DMS153 treated with DMSO at 0.1 percent for 48 hours (cell line): ENCODE measurements at regions not wholly inside any gene's neighbourhood (a gene's known extent, or its start where the extent isn't known, plus 50 kb on each side); places are given as distances from the start of the nearest gene placed in this dataset.

Source experiments
- DNase-seq: peaks from one replicate; lab custom pipeline; 2025; ENCODE audit not compliant: unreplicated experiment; lab: John Stamatoyannopoulos, UW

DNA sequence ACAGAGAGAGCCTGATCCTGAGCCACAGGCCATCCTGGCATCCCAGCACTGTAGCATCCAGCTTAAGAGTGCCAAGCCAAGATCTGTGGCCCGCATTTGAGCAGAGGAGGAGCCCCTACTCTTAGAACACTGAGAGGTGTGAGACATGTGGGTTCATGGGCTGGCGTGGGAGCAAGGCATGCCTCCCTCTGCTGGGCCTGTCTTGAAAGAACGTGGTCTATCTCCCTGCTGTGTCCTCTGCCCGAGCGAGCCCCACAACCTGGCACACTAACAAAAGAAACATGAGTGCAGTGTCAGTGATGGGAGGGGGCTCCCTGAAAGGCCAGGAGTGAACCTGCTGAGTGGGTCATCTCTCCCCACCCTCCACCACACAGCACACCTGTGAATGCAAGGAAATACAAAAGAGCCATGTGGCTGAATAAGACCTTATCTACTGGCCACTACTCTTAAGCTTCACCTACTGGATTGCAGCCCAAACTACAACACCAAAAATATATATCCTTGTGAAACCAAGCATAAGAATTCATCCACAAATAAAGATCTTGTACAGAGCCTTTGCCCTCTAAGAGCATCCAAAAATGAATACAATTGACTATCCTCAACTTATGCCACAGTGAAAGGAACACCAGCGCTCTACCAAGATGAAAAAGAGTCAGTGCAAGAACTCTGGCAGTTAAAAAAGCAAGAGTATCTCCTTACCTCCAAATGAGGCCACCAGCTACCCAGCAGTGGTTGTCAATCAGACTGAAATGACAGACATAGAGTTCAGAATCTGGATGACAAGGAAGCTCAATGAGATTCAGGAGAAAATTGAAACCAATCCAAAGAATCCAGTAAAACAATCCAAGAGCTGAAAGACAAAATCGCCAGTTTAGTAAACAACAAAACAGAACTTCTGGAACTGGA, 259.4 kb upstream of the DAB1 start:
- DNase-seq: no peak

DNA sequence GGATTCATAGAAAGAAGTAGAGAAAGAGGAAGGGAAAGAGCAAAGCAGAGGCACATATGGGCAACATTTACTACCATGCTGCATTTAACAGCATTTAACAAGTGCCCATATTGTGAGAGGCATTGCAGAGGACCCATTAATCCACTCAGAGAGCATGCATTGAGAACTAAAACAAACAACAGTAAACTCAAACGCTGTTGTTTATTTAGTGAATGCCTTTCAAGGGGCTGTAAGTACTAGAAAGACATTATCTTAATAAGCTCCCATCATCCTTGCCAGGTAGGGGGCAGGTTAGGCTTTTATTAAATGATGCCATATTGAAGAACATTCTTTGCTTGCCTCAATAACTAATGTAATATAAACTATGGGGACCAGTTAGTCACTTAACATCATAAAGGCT, 254.3 kb upstream of the DAB1 start:
- peak; percentile 69 for DNase-seq

DNA sequence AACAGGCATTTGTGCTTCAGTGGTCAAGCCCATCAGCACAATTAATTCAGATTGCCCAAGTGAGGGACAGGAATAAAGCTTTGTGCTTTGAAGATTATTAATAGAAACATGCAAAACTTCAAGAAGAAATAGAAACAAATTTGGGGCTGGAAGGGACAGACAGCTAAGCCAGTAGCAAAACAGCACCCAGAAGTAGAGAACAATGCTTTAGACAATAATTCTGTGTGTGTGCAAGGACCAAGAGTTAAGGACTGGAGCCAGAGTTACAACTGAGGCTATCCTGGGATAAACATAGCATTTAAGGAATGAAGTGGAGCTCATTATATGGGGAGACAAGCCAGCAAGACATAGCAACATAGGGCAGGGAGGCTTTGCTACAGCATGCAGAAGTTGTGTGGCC, 251.9 kb upstream of the DAB1 start:
- no peak for DNase-seq

DNA sequence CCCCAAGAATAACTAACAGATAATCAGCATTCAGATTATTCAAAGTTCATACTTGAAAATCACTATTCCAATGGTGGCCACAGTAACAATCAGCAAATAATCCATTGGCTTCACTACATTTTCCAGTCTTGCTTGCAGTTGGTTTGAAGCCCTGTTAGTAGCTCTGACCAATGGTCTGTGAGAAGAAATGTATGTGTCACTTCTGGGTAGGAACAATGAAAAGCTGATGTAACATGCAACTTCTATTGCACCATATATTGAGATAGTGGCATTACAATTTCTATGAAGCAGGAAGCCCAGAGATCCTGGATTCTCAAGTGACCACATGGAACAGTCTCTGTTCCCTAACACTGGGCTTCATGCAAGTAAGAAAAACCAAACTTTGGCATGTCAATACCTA, 250.9 kb upstream of the DAB1 start:
- DNase-seq: no peak

DNA sequence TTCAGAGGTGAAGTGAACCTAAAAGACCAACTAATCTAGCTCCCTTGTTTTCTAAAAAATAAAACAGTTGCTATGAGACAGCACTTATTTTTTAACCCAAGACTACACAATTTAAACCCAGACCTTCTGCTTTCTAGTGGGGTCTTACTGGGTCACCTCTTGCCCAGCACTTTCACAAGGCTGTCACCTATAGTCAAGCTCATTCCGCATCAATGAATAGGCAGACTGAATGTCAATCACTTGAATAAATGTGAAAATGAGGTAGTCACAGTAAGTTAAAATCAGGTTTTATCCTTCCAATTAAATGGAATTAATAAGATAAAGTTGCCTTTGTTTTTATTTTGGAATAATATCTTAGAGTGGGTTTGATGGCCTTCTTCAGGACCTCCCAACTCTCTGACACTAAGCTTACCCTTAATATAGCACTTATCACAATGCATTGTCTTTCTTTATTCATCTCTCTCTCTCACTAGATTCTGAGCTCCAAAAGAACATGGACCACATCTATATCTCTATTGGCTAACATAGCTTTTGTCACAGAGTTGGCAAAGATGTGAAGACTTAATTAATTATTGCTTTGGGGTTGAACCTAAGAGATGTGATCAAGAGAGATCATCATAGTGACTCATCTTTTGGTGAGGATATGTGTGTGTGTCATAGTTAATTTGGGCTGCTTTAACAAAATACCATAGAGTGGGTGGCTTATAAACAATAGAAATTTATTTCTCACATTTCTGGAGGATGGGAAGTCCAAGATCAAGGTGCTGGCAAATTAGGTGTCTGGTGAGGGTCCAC, 248.7 kb upstream of the DAB1 start:
- no peak for DNase-seq

DNA sequence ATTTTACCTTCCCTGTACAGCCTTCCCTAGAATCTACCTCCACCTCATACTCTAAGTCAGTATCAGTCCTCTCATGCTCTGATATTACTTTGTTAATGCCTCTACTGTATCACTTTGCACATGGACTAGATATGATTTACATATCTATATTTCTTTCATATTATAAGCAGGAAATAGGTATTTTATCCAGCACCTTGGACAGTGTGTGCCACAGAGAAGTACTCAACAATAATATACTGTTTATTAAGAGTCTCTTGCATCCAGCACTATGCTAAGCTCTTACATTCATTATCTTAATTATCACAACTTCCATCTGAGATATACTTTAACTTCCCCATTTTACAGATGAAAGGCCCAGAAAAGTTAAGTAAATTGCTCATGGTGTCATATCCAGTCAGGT, 247.9 kb upstream of the DAB1 start:
- no peak for DNase-seq

DNA sequence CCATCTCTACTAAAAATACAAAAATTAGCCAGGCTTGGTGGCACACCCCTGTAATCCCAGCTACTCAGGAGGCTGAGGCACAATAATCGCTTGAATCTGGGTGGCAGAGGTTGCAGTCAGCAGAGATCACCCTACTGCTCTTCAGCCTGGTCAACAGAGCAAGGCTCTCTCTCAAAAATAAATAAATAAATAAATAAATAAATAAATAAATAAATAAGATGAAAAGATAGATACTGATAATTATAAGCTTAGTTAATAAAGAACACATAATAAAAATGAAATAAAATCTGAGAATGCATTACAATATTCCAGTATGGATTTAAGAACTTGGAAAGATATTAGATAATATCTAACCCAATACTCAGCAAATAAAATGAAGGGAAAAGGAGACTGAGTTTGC, 235.9 kb upstream of the DAB1 start:
- DNase-seq: no peak

DNA sequence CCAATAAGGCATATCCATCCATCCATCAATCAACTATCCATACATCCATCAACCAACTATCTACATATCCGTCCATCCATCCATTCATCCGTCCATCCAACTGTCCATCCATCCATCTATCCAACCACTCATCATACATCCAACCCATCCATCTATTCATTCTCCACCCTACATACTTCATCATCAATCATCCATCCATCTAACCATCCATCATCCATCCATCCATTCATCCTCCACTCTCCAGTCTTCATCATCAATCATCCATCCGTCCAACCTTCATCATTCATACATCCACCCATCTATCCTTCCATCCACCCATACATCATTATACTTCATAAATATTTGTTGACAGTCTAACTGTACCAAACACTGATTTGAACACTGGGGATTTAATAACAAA, 231.3 kb upstream of the DAB1 start:
- no peak for DNase-seq

DNA sequence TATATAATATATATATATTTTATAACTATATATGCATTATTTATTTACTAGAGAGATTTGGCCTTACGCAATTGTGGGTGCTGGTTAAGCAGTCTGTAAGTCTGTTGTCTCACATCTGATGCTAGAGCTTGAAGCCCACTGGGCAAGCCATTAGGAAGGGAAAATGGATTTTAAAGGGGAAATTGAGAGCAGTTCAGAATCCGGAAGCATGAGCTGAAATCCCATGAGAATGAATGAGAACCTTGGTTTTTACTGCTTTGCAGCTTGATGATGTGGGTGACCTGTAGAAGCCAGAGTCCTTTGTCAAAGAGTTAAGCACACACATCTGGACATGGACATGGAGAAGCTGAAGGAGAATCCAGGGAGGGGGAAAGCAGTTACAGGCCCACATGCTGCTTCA, 220.8 kb upstream of the DAB1 start:
- no peak for DNase-seq

DNA sequence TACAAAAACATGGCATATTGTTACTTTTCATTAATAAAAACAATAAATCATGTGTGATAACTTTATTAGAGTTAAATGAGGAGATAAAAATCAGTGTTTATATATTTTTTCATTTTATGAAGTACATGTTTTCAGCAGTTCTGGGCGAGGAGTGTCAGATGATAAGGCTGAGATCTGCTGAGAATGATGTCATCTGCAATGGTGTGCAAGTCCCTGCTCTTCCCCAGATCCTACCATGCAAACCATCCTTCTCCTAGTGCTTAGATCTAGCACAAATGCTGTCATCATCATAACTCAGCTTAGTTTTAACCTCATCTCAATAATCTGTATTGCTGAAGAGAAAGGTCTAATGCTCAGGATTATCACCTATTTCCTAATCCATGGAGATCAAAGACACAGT, 214.4 kb upstream of the DAB1 start:
- no peak for DNase-seq

DNA sequence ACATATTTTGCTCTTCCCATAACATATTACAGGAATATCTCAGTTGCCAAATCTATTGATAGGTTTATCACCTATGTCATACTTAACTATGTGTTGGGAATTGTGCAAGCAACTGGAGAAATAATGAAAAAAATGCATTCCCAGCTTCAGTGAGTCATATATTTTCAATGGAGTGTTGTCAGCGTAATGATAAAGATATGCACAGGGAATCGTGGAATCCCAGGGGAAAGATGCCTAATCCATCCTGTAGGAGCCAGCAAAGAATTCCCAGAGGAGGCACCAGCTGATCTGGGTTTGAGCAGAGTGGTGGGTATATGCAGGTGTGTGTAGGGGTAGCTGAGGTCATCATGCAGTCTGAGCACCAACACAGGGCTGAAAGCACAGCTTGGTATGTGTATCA, 213.3 kb upstream of the DAB1 start:
- no peak for DNase-seq

DNA sequence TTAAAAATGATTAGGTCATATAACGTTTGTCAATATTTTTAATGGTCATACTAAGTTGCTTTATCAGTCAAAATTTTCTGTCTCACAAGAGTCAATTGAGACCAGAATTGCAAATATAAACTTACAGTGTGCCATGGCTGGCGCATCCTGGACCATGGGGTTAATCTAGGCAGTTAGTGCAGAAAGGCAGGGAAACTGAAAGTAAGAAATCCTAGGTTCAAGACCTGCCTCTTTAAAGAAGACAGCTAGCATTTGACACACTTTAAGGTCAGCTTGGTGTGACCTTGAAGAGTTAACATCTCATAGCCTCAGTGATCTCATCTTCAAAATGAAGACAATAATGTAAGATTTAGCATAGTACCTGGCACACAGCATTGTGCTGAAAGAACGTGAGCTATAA, 210.0 kb upstream of the DAB1 start:
- no peak for DNase-seq

DNA sequence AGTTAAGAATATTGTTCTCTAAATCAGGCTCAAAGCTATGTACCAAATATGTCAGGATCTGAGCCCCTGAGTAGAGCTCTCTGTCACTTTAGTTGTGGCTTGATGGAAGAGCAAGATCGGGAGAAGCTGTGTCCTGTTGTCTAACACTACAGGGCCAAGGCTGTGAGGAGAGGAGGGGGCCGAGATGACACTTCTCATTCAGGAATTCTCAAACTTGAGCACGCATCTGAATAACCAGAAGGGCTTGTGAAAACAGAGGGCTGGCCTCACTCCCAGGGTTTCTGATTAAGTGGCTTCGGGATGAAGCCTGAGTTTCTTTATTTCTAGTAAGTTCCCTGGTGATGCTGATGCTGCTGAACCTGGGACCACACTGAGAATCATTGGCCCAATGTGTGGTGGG, 209.2 kb upstream of the DAB1 start:
- no peak for DNase-seq

DNA sequence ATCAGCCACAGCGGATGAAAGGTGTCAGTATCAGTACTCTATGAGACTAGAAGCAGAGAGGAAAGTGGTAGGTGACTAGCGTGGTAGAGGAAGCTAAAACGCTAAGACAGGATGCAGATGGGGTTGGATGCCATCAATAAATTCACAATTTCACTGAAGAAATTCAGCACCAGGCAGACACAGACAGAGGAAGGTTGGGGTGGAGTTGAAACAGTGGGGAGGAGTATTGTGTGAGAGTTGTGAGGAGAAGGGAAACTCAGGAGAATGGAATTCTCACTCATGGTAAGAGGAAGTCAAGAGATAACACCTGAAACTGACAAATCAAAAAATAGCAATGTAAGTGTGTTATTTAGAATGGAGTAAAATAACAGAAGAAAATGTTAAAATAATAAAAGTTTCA, 208.5 kb upstream of the DAB1 start:
- DNase-seq: no peak

DNA sequence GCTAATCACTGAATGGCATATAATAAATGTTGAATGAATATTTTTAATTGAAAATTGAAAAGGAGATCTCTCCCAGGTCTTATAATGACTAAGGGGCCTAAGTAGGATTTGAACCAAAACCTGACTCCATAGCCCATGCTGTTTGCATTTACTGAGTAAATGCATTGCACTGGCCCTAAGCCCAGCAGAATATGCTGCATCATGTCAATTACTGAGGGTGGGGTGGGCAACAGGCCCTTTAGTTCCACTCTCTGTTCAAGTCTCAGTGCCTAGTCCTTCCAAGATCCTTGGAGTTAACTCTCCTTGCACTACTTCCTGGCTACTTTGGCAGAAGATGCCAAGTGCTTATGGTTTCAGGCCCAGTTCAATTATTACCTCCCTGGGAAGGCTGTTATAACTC, 203.8 kb upstream of the DAB1 start:
- no peak for DNase-seq

DNA sequence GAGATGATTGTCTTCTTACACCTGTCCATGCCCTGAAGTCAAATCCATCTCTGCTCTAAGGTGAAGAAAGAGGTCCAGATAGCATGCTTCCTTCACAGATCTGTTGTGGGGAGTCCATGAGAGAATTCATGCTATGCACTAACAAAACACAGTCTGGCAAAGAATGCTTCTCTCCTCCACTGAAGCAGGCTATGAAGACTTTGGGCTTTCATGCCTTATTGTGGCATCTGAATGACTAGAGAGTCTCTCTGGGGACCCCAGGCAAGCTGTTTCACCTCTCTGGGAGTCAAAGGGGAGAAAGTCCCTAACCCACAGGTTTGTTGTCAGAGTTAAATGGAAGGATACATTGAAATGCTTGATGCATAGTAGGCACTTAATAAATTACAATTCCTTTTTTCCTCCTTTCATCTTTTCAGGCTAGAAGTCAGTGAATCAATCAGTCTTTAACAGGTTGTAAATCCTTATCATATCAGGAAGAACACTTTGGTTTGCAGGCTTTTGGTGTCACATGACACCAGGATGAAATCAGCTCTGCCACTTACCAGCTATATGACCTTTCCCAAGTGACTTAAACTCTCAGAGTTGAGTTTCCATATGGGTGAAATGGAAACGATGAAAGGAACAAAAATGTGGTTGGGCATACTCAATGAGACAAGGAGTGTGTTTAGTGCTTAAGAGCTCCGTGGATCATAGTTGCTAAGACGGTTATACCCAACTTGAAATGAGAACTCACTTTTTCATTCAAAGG, 200.1 kb upstream of the DAB1 start:
- DNase-seq: no peak

DNA sequence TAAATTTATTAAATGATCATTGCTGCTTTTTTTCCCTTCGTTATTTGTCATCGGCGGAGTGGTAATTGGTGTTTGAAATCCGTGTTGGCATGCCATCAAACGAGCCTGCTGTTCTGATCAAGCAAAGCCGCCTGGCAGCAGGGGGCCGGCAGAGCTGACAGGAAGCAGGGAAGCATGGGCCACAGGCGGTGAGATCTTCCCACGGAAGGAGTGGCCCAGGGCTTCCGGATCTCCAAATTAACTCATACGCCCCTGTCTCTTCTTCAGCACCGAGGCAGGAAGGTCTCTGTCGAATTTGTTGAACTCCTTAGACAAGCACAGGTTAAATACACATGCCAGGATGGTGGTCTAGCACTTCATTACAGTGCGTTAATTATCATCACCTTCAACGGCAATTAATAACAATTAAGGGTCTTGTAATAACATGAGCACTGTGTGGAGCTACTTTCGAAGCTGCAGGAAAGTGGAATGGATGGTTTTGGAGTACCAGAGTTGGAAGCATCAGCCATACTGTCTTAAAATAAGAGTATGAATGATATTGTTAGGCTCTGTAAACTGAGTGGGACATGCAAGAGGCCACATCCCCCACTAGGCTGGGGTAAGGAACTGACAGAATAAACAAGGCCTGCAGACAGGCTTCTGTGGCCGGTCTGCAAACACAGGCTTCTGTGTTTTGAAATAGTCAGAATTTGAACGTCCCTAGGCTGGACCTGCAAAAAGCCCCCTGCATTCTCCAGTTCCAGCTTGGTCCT, 199.4 kb upstream of the DAB1 start:
- DNase-seq: no peak

DNA sequence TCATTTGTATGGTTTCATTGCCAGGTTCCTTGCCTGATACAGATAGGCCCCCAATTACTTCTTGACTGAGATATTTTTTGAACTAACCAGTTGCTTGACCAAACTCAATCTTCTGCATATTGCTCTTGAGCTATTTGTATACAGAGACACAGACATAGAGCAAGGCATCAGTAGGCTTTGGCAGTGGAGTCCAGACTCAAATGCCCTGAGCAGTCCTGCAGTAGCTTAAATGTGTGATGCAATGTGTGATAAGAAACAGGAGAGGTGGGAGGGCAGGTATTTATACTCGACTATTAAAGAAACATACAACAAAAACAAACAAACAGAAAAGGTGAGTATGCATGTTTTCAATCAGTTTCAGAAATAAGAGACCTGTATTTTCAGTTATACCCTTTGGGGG, 197.9 kb upstream of the DAB1 start:
- DNase-seq: no peak

DNA sequence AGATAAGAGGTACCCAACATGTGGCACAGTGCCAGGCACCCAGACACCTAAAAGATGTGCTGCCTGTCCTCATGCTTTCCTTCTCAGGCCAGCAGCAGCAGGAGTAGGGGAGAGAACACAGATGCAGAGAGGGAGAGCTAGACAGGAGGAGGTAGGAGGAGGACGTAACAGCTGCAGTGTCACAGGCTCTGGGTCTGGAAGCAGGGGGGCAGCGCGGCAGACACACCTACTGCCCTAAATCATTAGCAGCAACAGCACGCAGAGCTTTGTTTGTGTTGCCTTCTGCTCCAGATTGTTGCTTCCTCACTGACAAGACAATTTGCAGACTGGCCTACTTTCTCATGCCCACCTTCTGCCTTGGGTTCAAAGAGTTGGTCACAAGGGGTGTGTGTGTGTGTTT, 196.7 kb upstream of the DAB1 start:
- no peak for DNase-seq

DNA sequence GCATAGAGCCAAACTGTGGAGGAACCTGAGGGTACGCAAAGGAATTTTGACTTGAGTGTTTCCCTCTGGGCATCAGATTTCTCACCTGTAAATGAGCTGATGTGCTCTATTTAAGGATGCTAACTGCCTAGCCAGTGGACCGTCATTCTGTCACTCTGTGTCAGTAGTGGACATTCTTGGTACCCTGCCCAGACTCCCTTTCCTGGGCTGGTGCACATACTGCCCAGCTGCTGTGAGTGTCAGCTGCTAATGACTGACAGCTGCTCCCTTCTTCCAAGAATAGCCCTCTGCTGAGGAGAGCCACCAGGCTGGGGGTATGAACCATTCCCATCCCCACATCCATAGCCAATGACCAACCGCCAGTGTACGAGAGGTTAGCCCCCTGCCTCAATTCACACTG, 193.1 kb upstream of the DAB1 start:
- DNase-seq: no peak

DNA sequence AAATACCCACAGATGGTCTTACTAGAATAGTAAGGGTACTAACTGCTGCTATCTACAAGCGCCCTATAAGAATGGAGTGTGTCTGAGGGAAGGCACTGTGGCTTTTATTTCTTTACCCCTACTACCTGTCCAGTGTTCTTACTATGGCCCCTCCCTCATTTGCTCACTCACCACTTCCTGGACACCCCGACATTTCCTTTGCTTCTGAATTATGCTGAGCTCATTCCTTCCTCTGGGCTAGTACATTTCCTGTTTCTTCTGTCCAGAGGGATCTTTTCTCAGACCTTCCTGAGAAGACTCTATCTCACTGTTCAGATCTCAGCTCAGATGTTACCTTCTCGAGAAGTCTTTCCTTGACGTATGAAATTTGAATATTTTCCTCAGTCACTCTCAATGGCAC, 192.1 kb upstream of the DAB1 start:
- no peak for DNase-seq
